ENCODE measurements at regions not wholly inside any gene's neighbourhood (a gene's known extent, or its start where the extent isn't known, plus 50 kb on each side); places are given as distances from the start of the nearest gene placed in this dataset.

DNA sequence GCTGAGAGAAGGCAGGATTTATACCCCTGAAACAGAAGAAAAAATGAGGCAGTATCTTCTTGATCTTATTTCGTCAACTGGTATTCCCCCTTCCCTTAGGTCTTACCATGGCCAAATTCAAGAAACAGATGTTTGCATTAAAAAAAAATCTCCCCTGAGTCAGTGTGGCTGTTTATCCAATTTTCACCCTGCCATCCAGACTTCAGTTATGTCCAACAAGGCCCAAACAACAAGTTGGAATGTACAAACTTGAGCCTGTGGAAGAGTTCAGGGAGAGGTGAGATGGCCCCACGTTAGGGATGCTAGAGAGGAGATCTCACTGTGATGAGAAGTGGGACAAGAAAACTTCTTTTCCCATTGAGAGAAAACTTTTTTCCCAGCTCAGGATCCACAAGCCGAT lies 147.2 kb upstream of the PROX1 start:
- no peaks in the 10 kb centered on the region for H3K27me3 ChIP-seq (ENCODE audit: control insufficient read depth, insufficient read depth)
- no peak overlapping the region for H3K27ac ChIP-seq (ENCODE audit: low read length)
- no peak for ATAC-seq
- intact Hi-C loops (cut with DNase I) = no loop called here
- no peaks in the 10 kb centered on the region for H3K4me1 ChIP-seq (ENCODE audit: control insufficient read depth, insufficient read depth, low read length)
- 69% methylated on average over 3 of the region's 3 CpGs for WGBS
- H3K9me3 ChIP-seq (ENCODE audit: control insufficient read depth, low read length) = no peaks in the 10 kb centered on the region
- no peak for DNase-seq
- H3K4me3 ChIP-seq (ENCODE audit: low read length) = no peak overlapping the region

DNA sequence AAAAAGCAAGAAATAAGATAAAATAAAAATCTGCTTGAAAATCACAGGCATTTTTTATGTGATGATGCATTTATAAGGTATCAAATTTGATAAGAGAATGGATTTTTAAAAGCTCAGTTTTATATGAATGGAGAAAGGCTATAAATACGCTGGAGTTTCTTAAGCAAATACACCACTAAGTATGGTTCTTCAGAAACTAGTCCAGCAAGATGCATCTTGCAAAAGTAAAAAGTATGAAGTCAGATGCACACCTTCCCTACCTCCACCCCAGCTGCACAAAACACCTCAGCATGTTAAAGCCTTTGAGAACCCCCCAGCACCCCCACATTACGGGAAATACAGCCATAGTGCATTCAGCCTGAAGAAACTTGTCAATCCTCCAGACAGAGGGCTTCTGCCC lies 143.1 kb upstream of the PROX1 start:
- Histone ChIP-seq H3K27me3 (ENCODE audit: control insufficient read depth, insufficient read depth) (no peaks in the 10 kb centered on the region), H3K4me1 (ENCODE audit: control insufficient read depth, insufficient read depth, low read length) (no peaks in the 10 kb centered on the region), H3K4me3 (ENCODE audit: low read length) (no peak overlapping the region), H3K9me3 (ENCODE audit: control insufficient read depth, low read length) (no peaks in the 10 kb centered on the region), H3K27ac (ENCODE audit: low read length) (no peak overlapping the region)
- intact Hi-C loops (cut with DNase I) = no loop called here
- ATAC-seq (no peak), DNase-seq (no peak)
- 77% methylated on average over 2 of the region's 2 CpGs for WGBS

DNA sequence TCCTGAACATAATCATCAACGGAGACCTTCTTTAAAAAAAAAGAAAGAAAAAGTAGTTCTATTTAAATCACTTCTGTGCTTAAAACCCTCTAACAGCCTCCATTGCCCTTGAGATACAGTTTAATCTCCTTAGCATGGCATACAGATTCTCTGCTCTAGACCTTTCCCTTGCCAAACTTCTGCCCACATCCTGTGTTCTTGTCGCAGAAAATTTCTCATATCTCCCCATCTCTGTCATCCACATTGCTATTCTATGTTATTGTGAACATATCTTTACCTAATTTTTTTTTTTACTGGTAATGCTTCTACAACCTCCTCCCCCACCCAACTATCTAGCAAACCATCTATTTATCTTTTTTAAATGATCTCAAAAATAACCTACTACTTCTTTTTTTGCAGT lies 135.7 kb upstream of the PROX1 start:
- 41% methylated on average over 2 of the region's 2 CpGs for WGBS
- H3K4me1 ChIP-seq (ENCODE audit: control insufficient read depth, insufficient read depth, low read length) = no peaks in the 10 kb centered on the region
- H3K4me3 ChIP-seq (ENCODE audit: low read length) = no peak overlapping the region
- no peaks in the 10 kb centered on the region for H3K27me3 ChIP-seq (ENCODE audit: control insufficient read depth, insufficient read depth)
- H3K27ac ChIP-seq (ENCODE audit: low read length) = no peak overlapping the region
- no peaks in the 10 kb centered on the region for H3K9me3 ChIP-seq (ENCODE audit: control insufficient read depth, low read length)
- DNase-seq (no peak), ATAC-seq (no peak)
- intact Hi-C loops (cut with DNase I) = no loop called here

DNA sequence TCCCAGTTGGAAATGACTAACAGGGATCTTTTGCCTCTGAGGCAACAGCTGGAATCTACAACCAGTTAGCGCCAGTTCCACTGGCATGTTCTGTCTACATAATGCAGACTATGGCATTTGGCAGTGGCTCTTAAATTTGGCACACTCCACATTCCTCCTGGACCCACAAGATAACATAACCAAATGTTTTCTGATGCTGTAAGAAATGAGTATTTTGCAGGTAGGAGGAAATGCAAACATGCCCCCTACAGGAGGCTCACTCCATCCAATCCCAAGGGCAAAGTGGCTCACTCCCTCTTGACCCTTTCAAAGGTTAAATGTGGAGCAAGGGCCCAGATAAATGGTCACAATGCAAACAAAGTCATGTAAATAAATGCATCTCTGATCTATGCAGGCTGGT lies 129.2 kb upstream of the PROX1 start:
- ATAC-seq (no peak), DNase-seq (no peak)
- 93% methylated on average over 1 of the region's 1 CpG for WGBS
- H3K27ac ChIP-seq (ENCODE audit: low read length) = no peak overlapping the region
- H3K9me3 ChIP-seq (ENCODE audit: control insufficient read depth, low read length) = no peaks in the 10 kb centered on the region
- H3K27me3 ChIP-seq (ENCODE audit: control insufficient read depth, insufficient read depth) = no peaks in the 10 kb centered on the region
- H3K4me3 ChIP-seq (ENCODE audit: low read length) = no peak overlapping the region
- intact Hi-C loops (cut with DNase I) = no loop called here
- H3K4me1 ChIP-seq (ENCODE audit: control insufficient read depth, insufficient read depth, low read length) = no peaks in the 10 kb centered on the region

DNA sequence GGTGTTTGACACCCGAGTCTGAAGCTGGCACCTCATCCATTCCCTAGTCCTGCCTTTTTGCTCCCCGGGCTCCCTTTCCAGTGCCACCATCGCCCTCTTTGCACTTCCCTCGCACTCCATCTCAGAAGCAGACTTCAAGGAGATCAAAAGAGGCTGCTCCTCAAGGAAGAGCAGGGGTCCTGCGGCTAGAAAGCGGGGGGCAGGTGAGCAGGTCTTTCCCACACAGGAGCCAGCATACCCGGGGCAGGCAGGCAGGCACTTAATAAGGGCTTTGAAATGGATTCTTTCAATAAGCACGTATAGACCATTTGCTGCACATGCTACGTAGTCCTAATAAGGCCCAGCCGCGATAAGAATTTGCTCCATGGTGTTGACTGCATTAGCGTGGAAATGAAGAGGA lies 125.9 kb upstream of the PROX1 start:
- WGBS = 84% methylated on average over 12 of the region's 12 CpGs

DNA sequence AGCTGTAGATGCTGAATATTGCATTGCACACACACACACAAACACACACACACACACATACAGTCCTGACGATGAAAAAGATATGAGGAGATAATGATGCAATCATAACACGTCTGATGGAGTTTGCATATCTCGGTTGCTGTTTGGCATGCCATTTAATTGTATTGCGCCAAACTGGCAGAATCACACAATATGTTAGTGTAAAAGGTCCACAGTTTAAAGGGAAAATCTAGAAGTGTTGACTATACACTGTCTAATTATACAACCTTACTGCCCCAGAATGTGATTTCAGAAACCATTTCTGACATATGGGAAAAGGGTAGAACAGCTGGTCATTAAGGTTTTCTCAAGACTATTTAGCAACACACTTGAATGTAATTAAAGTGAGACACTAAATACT lies 123.7 kb upstream of the PROX1 start:
- 57% methylated on average over 4 of the region's 4 CpGs for WGBS
- no peak overlapping the region for H3K27ac ChIP-seq (ENCODE audit: low read length)

More for the DNA sequence above, 125.9 kb upstream of the PROX1 start:
- H3K27ac ChIP-seq (ENCODE audit: low read length) = no peak overlapping the region
- DNase-seq = no peak
- H3K9me3 ChIP-seq (ENCODE audit: control insufficient read depth, low read length) = no peaks in the 10 kb centered on the region
- no peak overlapping the region for H3K4me3 ChIP-seq (ENCODE audit: low read length)
- H3K27me3 ChIP-seq (ENCODE audit: control insufficient read depth, insufficient read depth) = no peaks in the 10 kb centered on the region
- no peaks in the 10 kb centered on the region for H3K4me1 ChIP-seq (ENCODE audit: control insufficient read depth, insufficient read depth, low read length)
- intact Hi-C loops (cut with DNase I) = no loop called here
- ATAC-seq = no peak

DNA sequence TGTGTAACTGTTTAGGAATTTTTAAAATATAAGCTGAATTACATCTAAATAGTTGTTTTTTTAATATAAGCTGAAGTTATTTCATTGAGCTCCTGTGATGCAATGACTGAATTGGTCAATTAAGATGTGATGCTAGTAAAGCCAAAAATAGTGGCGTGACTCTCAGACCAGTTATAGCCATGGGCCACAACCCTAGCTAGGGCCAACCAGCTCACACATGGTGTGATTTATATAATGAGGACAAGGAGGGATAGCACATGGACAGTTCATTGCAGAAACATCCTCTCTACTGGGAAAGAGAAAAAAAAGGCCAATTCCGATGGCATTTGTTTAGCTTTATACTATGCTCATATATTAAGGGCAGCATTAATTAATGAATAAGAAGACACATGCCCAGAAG lies 119.3 kb upstream of the PROX1 start:
- Histone ChIP-seq H3K4me3 (ENCODE audit: low read length) (no peak overlapping the region), H3K27ac (ENCODE audit: low read length) (no peak overlapping the region), H3K9me3 (ENCODE audit: control insufficient read depth, low read length) (no peaks in the 10 kb centered on the region), H3K4me1 (ENCODE audit: control insufficient read depth, insufficient read depth, low read length) (no peaks in the 10 kb centered on the region), H3K27me3 (ENCODE audit: control insufficient read depth, insufficient read depth) (no peaks in the 10 kb centered on the region)
- DNase-seq = no peak
- no peak for ATAC-seq
- intact Hi-C loops (cut with DNase I) = no loop called here
- WGBS = 97% methylated on average over 2 of the region's 2 CpGs

More for the DNA sequence above, 123.7 kb upstream of the PROX1 start:
- intact Hi-C loops (cut with DNase I) = no loop called here
- H3K4me3 ChIP-seq (ENCODE audit: low read length) = no peak overlapping the region
- DNase-seq (no peak), ATAC-seq (no peak)
- no peaks in the 10 kb centered on the region for H3K9me3 ChIP-seq (ENCODE audit: control insufficient read depth, low read length)
- no peaks in the 10 kb centered on the region for H3K4me1 ChIP-seq (ENCODE audit: control insufficient read depth, insufficient read depth, low read length)
- H3K27me3 ChIP-seq (ENCODE audit: control insufficient read depth, insufficient read depth) = no peaks in the 10 kb centered on the region

DNA sequence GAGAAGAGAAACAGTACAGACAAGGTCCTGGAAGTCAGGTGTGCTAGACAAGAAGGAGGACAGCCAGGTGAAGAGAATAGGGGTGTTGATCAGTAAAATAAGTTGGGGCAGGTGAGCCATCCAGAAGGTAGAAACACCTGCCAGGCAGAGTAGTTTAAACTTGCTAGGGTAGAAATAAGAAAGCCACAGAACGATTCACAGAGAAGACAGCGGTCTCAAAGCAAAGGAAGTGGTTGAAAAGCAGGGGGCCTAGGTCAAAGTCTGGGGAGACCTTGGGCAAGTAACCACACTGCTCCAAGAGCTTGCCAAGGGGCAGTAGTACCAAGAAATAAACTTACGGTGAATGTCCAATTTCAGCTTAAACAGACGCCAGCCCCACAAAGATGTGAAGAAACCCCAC lies 116.6 kb upstream of the PROX1 start:
- Histone ChIP-seq H3K4me3 (ENCODE audit: low read length) (no peak overlapping the region), H3K27ac (ENCODE audit: low read length) (no peak overlapping the region), H3K9me3 (ENCODE audit: control insufficient read depth, low read length) (no peaks in the 10 kb centered on the region), H3K4me1 (ENCODE audit: control insufficient read depth, insufficient read depth, low read length) (no peaks in the 10 kb centered on the region), H3K27me3 (ENCODE audit: control insufficient read depth, insufficient read depth) (no peaks in the 10 kb centered on the region)
- WGBS = 91% methylated on average over 4 of the region's 4 CpGs
- DNase-seq = no peak
- intact Hi-C loops (cut with DNase I) = no loop called here
- ATAC-seq = no peak

DNA sequence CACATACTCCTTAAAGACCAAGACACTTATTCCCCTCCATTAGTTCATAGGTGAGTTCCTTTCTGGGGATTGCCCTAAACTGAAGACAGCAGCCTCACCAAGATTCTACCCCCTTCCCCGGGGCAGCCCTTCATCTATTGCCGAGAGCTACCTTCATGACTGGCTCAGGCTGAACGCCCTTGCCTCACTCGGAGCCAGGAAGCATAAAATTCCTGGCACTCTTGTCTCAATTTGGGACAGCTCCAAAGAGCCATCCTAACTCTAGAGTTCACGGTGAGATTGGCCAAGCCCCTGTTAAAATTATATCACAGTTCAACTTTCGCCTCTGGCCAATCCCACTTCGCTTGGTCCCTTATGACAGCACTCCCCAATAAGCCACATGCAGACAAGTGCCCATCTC lies 113.0 kb upstream of the PROX1 start:
- intact Hi-C loops (cut with DNase I) = no loop called here
- WGBS = 68% methylated on average over 7 of the region's 7 CpGs
- no peaks in the 10 kb centered on the region for H3K27me3 ChIP-seq (ENCODE audit: control insufficient read depth, insufficient read depth)
- H3K4me1 ChIP-seq (ENCODE audit: control insufficient read depth, insufficient read depth, low read length) = no peaks in the 10 kb centered on the region
- no peaks in the 10 kb centered on the region for H3K9me3 ChIP-seq (ENCODE audit: control insufficient read depth, low read length)
- DNase-seq (no peak), ATAC-seq (no peak)
- no peak overlapping the region for H3K27ac ChIP-seq (ENCODE audit: low read length)
- H3K4me3 ChIP-seq (ENCODE audit: low read length) = no peak overlapping the region

DNA sequence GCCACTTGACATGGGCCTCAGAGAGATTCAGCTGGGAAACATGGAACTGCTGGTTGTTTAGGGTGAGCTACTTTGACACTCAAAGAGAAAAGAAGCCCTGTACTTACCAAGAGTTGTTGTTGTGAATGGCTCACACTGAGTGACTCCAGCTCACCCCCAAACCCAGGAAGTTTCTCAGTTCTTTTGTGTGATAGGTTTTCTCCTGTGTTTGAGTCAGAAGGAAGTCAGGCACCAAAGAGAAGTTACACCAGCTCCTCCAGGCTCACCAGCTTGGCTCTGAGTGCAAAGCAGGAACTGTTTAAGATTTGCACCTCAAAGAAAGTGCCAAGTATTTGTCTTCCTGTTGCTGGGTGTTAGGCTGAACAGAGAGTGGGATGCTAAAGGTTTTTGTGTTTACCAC lies 111.2 kb upstream of the PROX1 start:
- no peak overlapping the region for H3K27ac ChIP-seq (ENCODE audit: low read length)

DNA sequence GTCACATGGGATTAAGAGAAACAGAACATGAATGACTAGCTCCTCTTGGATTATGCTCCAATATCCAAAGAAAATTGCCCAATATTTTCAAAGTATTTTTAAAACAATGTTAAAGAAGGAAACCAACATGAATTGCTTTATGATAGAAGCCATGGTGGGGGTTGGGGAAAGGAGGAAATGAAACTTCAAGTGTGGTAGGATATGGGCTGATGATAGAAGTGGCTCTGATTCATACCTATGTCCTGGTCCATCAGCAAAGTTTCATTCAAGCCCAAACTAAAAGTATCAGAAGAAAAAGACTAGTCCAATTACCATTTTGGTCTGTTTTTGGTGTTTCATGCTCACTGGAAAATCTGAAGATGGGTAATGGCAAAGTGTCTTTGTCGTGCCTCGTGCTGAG lies 104.2 kb upstream of the PROX1 start:
- intact Hi-C loops (cut with DNase I) = no loop called here
- Histone ChIP-seq H3K4me1 (ENCODE audit: control insufficient read depth, insufficient read depth, low read length) (no peaks in the 10 kb centered on the region), H3K27ac (ENCODE audit: low read length) (no peak overlapping the region), H3K27me3 (ENCODE audit: control insufficient read depth, insufficient read depth) (peaks cover 4% of the 10 kb centered on the region), H3K4me3 (ENCODE audit: low read length) (no peak overlapping the region), H3K9me3 (ENCODE audit: control insufficient read depth, low read length) (no peaks in the 10 kb centered on the region)
- ATAC-seq (no peak), DNase-seq (no peak)
- WGBS = 94% methylated on average over 2 of the region's 2 CpGs

More for the DNA sequence above, 111.2 kb upstream of the PROX1 start:
- Histone ChIP-seq H3K9me3 (ENCODE audit: control insufficient read depth, low read length) (no peaks in the 10 kb centered on the region), H3K4me1 (ENCODE audit: control insufficient read depth, insufficient read depth, low read length) (no peaks in the 10 kb centered on the region), H3K27me3 (ENCODE audit: control insufficient read depth, insufficient read depth) (no peaks in the 10 kb centered on the region), H3K4me3 (ENCODE audit: low read length) (no peak overlapping the region)
- ATAC-seq (no peak), DNase-seq (no peak)
- intact Hi-C loops (cut with DNase I) = no loop called here

DNA sequence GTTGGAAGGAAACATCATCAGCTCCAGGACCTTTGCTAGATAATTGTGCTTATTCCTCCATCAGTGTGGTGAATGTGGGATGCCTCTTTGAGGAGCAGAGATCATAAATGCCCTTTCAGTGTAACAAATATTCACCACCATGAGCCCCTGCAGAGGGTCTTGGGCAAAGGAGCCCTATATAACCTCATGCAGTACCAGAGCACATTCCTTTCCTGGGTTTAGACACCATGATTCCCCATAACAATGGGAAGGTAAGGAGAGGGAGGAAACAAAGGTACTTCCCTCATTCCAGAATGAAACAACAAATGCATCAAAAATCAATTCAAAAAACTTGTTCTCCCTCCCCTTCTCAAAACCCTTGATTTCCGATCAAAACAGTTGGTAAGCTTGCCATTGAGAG lies 103.4 kb upstream of the PROX1 start:
- Histone ChIP-seq H3K4me1 (ENCODE audit: control insufficient read depth, insufficient read depth, low read length) (no peaks in the 10 kb centered on the region), H3K4me3 (ENCODE audit: low read length) (no peak overlapping the region), H3K27ac (ENCODE audit: low read length) (no peak overlapping the region), H3K27me3 (ENCODE audit: control insufficient read depth, insufficient read depth) (peaks cover 4% of the 10 kb centered on the region), H3K9me3 (ENCODE audit: control insufficient read depth, low read length) (no peaks in the 10 kb centered on the region)
- intact Hi-C loops (cut with DNase I) = no loop called here
- no peak for DNase-seq
- ATAC-seq = no peak
- 0% methylated on average over 1 of the region's 1 CpG for WGBS

Measured in right cardiac atrium (tissue), 5 donors.